HG02884 (cell line): ENCODE measurements at regions not wholly inside any gene's neighbourhood (a gene's known extent, or its start where the extent isn't known, plus 50 kb on each side); places are given as distances from the start of the nearest gene placed in this dataset.
"Not testable (repeated sequence)": the region's sequence is repeated elsewhere in the genome, so short reads cannot be mapped to it uniquely, and the experiment has no call there.

ENCODE experiments used
- ATAC-seq: cut with Tn5 transposase; IDR thresholded peaks from one replicate; pipeline ENCODE4 v1.9.1; 2021; ENCODE audit warnings: mild to moderate bottlenecking, moderate library complexity; ENCODE audit not compliant: unreplicated experiment

GRCh38 chr6:119764927-119765681 is 415.5 kb upstream of the MAN1A1 start:
- no peak for ATAC-seq

DNA sequence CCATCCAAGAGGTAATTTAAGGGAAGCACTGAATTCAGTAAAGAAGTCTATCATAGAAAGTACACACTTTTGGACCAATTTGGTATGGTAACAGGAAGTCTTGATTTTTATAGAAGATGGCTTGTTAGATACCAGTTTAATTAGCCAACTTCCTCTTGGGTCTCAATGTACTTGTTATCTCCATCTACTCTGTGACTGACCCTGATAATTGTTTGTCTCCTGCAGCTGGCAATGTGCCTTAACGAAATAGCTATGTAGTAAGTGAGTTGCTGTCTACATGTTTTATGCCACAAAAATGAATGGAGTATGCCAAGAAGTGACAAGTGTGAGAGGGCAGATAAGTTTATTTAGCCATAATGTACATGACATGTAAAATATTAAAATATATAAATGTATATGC is 410.5 kb upstream of the MAN1A1 start:
- ATAC-seq, result no peak

- no peak for ATAC-seq
Observed at GRCh38 chr6:119758385-119758784, 408.8 kb upstream of the MAN1A1 start.

DNA sequence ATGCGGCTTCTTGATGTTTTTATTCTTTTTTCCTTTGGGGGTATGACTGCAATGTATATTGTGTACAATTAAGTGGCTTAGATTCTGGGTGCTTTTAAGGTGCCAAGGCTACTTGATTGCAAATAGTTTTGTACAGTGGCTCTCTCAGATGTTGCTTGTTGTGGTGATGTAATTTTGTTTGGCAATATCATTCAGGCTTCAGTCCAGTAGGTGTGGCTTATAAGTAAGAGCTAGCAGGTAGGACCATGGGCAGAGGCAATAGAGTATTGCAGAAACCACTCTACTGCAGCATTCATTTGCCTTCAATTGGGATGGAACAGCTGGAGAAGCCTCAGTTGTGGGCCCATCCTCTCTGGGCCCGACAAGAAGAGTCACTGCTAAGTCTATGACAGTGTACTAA is 407.9 kb upstream of the MAN1A1 start:
- no peak for ATAC-seq

DNA sequence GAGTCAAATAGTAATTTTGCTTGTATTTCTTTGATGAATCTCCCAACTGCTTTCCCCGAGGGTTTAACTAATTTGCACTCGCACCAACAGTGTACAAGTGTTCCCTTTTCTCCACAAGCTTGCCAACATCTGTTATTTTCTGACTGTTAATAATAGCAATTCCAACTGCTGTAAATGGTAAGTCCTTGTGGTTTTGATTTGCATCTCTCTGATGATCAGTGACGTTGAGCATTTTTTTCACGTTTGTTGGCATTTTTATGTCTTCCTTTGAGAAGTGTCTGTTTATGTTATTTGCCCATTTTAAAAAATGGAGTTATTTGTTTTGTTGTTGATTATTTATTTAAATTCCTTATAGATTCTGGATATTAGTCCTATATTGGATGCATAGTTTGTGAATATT is 399.8 kb upstream of the MAN1A1 start:
- no peak for ATAC-seq

DNA sequence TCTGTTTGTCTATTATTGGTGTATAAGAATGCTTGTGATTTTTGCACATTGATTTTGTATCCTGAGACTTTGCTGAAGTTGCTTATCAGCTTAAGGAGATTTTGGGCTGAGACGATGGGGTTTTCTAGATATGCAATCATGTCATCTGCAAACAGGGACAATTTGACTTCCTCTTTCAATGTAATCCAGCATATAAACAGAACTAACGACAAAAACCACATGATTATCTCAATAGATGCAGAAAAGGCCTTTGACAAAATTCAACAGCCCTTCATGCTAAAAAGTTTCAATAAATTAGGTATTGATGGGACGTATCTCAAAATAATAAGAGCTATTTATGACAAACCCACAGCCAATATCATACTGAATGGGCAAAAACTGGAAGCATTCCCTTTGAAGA is 399.0 kb upstream of the MAN1A1 start:
- not testable (repeated sequence) for ATAC-seq

DNA sequence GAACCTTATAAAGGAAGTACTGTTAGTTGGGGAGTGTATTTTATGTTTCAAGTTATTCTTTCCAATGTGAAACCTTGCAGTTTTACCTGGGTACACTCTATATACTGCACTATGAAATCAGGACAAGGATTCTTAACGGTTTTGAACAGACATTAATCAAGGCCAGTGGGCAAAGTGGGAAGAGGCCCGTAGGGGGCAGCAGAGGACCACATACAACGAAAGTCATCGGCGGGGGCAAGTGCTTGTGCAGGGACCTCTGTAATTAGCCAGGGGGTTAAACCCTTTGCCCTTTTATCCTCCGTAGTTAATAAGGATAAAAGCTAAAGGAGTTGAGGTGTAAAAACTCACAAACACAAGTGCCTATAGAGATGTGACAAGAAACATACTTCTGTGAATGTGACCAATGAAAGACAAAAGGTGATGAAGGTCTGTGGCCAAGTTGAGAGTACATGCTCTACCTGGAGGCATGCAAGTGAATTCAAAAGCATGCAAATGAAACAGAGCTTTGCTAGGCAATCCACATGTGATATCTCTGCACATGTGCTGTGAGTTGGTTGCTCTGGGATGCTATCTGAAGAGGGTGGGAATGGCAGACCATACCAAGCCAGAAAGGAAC is 392.7 kb upstream of the MAN1A1 start:
- ATAC-seq, result peak; percentile 90

GRCh38 chr6:119739769-119740168 is 390.2 kb upstream of the MAN1A1 start:
- ATAC-seq, result no peak

DNA sequence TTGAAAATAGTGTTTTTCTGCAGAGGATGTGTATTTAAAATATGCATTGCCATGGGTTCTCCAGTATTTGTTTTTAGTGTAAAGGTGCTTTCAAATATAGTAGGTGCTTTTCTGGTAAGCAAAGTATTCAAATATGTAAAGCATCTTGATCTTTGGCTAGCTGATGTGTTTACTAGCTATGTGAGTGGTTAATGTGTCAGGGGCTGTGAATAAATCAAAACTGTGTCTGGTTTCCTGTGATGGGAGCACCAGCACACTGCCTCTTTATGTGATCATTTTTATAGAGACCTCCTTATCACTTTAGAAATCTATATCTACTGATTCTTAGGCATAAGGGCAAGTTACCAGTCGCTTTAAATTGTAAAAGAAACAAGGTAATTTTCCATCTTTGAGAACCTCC is 388.9 kb upstream of the MAN1A1 start:
- no peak for ATAC-seq

GRCh38 chr6:119736296-119737021 is 386.9 kb upstream of the MAN1A1 start:
- no peak for ATAC-seq

DNA sequence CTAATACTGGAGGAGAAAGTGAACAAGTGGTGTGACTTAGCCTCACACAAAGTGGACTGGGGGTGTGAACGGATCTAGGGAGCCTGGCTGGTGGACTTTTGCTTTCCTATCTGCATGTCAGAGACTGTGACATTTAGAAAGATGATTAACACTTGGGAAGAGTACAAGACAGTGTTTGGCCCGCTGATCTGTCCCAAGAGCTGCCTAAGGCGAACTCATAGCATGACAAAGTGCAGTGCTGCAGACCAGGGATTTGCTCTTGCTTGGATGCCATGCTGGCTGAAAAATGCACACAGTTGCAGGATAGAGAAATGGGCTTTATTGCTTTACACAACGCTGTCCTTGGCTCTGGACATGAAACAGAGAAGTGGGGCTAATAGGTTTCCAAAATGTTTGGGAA is 386.0 kb upstream of the MAN1A1 start:
- no peak for ATAC-seq

- no peak for ATAC-seq
Observed at GRCh38 chr6:119734227-119734626, 384.7 kb upstream of the MAN1A1 start.

DNA sequence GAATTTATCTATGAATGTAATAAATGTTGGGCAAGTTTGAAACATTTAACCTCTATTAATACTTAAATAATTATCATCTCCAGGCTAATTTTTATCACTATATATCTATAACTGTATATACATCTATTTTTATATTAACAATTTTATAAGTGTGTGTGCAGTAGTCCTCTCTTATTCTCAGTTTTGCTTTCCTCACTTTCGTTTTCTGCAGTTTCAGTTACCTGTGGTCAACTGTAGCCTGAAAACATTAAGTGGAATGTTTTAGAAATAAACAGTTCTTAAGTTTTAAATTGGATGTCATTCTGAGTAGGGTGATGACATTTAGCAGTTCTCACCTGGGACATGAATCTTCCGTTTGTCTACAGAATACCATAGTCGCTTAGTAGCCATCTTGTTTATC is 379.4 kb upstream of the MAN1A1 start:
- peak; percentile 83 for ATAC-seq

GRCh38 chr6:119728220-119728750 is 378.7 kb upstream of the MAN1A1 start:
- ATAC-seq, result no peak

- ATAC-seq, result no peak
Observed at GRCh38 chr6:119727504-119728219, 378.1 kb upstream of the MAN1A1 start.

- ATAC-seq, result not testable (repeated sequence)
Observed at GRCh38 chr6:119726912-119727311, 377.4 kb upstream of the MAN1A1 start.

GRCh38 chr6:119726086-119726485 is 376.5 kb upstream of the MAN1A1 start:
- ATAC-seq, result no peak

GRCh38 chr6:119720160-119720559 is 370.6 kb upstream of the MAN1A1 start:
- ATAC-seq, result no peak

GRCh38 chr6:119717942-119718341 is 368.4 kb upstream of the MAN1A1 start:
- no peak for ATAC-seq

- no peak for ATAC-seq
Observed at GRCh38 chr6:119716668-119717270, 367.2 kb upstream of the MAN1A1 start.

DNA sequence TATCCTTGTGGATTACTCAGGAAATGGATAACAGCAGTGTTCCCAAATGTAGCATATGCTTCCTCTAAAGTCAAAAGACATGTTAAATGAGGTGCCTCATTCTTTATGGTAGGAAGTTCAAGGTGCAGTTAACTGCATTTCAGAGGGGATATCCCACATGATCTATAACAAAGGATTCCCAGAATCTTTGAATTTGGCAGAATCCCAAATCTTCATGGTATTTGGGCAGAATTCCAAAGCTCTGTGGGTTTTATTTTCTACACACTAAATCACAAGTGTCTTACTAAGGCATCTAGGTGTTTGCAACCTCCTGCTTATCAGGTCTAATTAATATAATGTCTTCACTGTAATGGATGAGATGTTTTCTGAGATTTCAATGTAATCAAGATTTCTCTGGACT is 364.3 kb upstream of the MAN1A1 start:
- no peak for ATAC-seq
